Brain microvascular endothelial cell (primary cell): ENCODE measurements at regions not wholly inside any gene's neighbourhood (a gene's known extent, or its start where the extent isn't known, plus 50 kb on each side); places are given as distances from the start of the nearest gene placed in this dataset.

Experiments used
- DNase-seq: peaks from one replicate; pipeline ENCODE4 v3.0.0-alpha.2; 2020
- H3K27ac ChIP-seq: fragments of 250-450 bp; sonication (Bioruptor Pico); 2 replicates; pipeline ENCODE4 v1.5.1; 2020; ENCODE audit warnings: mild to moderate bottlenecking, moderate library complexity
- H3K27me3 ChIP-seq: fragments of 250-450 bp; sonication (Bioruptor Pico); replicated peaks from 2 replicates; pipeline ENCODE4 v1.5.1; 2020; ENCODE audit warnings: mild to moderate bottlenecking
- H3K36me3 ChIP-seq: fragments of 250-450 bp; sonication (Bioruptor Pico); replicated peaks from 2 replicates; pipeline ENCODE4 v1.5.1; 2020; ENCODE audit warnings: mild to moderate bottlenecking
- H3K4me3 ChIP-seq: 2 replicates; pipeline ENCODE4 v1.5.1; 2011; ENCODE audit warnings: low read depth, mild to moderate bottlenecking, control low read depth, low read length, moderate library complexity
- in situ Hi-C: cut with HindIII; loops from 2 replicates; pipeline ENCODE4 v1.10.0; 2017; ENCODE audit warnings: low sequenced_read_pairs, low pct_ligation_motif_present
- TF ChIP-seq, protein P1 (sequence below): IDR thresholded peaks from 2 replicates; pipeline ENCODE4 v1.5.1; 2011; ENCODE audit warnings: low read depth, mild to moderate bottlenecking, moderate library complexity, low read length, control low read depth, inconsistent platforms; ENCODE audit errors: missing control alignments

DNA sequence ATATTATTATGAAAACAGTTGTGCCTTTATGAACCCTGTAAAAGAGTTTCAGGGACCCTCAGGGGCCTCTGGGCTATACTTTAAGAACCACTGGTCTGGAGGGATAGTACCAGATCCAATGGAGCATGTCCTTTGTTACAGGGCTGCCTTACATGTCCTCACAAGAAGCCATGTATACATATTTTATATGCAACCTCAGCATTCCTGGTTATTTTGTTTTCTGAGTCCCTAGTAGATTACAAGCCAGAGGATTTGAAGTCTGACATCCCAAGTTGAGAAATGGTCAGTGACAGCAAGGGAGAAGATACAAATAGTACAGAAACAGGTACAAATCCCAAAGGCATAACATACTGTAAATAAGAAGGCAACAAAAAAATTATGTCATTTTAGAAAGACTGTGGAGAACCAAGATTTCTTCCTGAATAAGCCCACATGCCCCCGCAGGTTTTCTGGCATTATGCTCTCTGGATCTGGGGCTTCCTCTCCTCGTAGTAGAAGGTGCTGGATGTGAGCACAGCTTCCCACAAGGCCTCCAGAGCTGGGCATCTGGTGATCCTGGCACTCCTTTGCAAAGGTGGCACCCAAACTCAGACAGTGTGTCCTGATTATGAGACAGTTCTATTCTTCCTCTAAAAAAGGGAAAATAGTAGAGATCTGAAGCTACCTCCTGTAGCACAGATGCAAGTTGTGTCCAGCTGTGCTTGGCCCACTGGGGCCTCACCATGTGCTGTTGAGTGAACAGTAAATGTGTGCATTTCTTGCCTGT lies 114.0 kb downstream of the NR1D2 start:
- Histone ChIP-seq H3K27ac (no peak overlapping the region), H3K36me3 (no peaks in the 10 kb centered on the region), H3K4me3 (no peak overlapping the region), H3K27me3 (no peaks in the 10 kb centered on the region)
- DNase-seq = no peak
- TF ChIP-seq, protein P1, sequence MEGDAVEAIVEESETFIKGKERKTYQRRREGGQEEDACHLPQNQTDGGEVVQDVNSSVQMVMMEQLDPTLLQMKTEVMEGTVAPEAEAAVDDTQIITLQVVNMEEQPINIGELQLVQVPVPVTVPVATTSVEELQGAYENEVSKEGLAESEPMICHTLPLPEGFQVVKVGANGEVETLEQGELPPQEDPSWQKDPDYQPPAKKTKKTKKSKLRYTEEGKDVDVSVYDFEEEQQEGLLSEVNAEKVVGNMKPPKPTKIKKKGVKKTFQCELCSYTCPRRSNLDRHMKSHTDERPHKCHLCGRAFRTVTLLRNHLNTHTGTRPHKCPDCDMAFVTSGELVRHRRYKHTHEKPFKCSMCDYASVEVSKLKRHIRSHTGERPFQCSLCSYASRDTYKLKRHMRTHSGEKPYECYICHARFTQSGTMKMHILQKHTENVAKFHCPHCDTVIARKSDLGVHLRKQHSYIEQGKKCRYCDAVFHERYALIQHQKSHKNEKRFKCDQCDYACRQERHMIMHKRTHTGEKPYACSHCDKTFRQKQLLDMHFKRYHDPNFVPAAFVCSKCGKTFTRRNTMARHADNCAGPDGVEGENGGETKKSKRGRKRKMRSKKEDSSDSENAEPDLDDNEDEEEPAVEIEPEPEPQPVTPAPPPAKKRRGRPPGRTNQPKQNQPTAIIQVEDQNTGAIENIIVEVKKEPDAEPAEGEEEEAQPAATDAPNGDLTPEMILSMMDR = no peak
- in situ Hi-C loops = no loop called here

DNA sequence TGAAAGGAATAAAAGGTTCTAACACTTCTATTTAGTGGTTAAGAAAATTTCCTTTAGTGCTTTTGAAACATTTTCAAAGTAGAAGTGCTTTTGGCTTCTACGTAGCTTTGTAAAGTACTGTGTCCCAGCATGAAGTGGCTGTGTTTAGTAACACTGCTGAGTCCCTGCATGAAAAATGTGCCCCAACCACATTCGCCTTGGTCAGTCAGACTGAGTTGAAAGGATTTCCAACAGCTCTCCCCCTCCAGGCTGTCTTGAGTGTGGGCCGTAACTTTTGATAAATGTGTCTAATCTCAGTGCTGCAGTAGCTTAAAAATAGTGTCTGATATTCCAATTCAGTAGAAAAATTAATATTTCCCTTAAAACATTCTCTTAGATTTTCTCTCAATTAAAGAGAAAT lies 115.0 kb downstream of the NR1D2 start:
- in situ Hi-C loops = no loop called here
- Histone ChIP-seq H3K4me3 (no peak overlapping the region), H3K27me3 (no peaks in the 10 kb centered on the region), H3K27ac (no peak overlapping the region), H3K36me3 (no peaks in the 10 kb centered on the region)
- TF ChIP-seq, protein P1 = peak; percentile 41
- DNase-seq = peak; percentile 78

DNA sequence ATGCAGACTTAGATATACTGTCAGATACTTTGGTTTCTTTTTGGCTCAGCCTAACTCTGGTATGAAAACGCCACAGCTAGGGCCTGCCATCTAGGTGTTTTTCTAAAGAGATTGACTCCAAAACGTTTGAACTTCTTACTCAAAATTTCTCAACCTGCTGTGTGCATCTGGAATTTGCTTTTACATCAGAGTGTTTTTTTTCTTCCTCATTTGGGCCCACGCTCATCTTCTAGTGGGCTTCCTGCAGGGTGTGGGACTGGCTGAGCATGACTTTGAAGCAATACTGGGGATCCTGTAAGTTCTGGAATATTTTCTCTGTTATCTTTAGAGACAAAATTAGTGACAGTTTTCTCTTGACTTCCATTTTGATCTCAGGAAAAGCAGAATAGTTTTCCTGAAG lies 117.8 kb downstream of the NR1D2 start:
- TF ChIP-seq, protein P1 = no peak
- H3K4me3 ChIP-seq = no peak overlapping the region
- no peaks in the 10 kb centered on the region for H3K36me3 ChIP-seq
- in situ Hi-C loops = no loop called here
- no peaks in the 10 kb centered on the region for H3K27me3 ChIP-seq
- no peak overlapping the region for H3K27ac ChIP-seq
- DNase-seq = no peak
